K562 (cell line): ENCODE measurements at regions not wholly inside any gene's neighbourhood (a gene's known extent, or its start where the extent isn't known, plus 50 kb on each side); places are given as distances from the start of the nearest gene placed in this dataset.

Experiments
- ATAC-seq: fragments of 200-7000 bp; cut with Tn5 transposase; 3 replicates; pipeline ENCODE4 v1.9.1; 2020; ENCODE audit warnings: moderate library complexity
- BruUV-seq: library from RNA; stranded (reverse); fragments of 400-500 nt; replicated peaks from 2 replicates; lab custom pipeline; 2021; lab: Mats Ljungman, UMichigan
- CTCF ChIA-PET: fragments of 300-600 bp; formaldehyde crosslinking; extraction: SDS; loops from one replicate; lab custom pipeline; 2021; ENCODE audit warnings: low intra/inter-chr PET ratio; lab: Yijun Ruan, JAX
- POLR2A ChIA-PET: fragments of 300-600, 350-650 bp; sonication (Branson Sonifier 250); formaldehyde crosslinking; extraction: SDS; loops from one replicate; lab custom pipeline; 2021; ENCODE audit warnings: antibody characterized with exemption, inconsistent platforms; lab: Yijun Ruan, JAX
- DNase-seq, 4 experiments: peaks; one replicate each; pipeline versions ENCODE4 v3.0.0 to v3.0.0-alpha.2; 2011 to 2018; ENCODE audit warnings: low spot score in 3 of 4, mixed read lengths in 3 of 4; ENCODE audit errors: extremely low read depth in 1 of 4
- FAIRE-seq: peaks from 2 replicates; lab custom pipeline; 2011; peaks lifted over from hg19 to GRCh38; lab: Jason Lieb, UNC
- H2AFZ ChIP-seq: 2 replicates; pipeline ENCODE4 v1.6.0; 2011; ENCODE audit warnings: low read depth, low read length, control low read depth, inconsistent platforms
- H3K27ac ChIP-seq: fragments of 200-600 bp; 3 replicates; pipeline ENCODE4 v1.8.0; 2011; ENCODE audit warnings: low read depth, mild to moderate bottlenecking, control low read depth, inconsistent platforms, low read length, moderate library complexity, mixed read lengths; ENCODE audit errors: extremely low read depth
- H3K27me3 ChIP-seq, 2 experiments: fragments of 300-600 bp in 1 of 2; 2 replicates in 1 of 2; 3 replicates in 1 of 2; pipeline versions ENCODE4 v1.6.0 to v1.8.0; 2011; ENCODE audit warnings: inconsistent platforms in 2 of 2, low read length in 2 of 2, mild to moderate bottlenecking in 1 of 2, mixed read lengths in 1 of 2, moderate library complexity in 1 of 2; ENCODE audit not compliant: control insufficient read depth in 2 of 2, insufficient read depth in 2 of 2
- H3K36me3 ChIP-seq: fragments of 300-600 bp; 3 replicates; pipeline ENCODE4 v1.8.0; 2011; ENCODE audit warnings: mild to moderate bottlenecking, low read length, inconsistent platforms; ENCODE audit not compliant: control insufficient read depth, insufficient read depth
- H3K4me1 ChIP-seq, 2 experiments: fragments of 200-600 bp in 1 of 2; replicated peaks in 1 of 2; 2 replicates in 1 of 2; 3 replicates in 1 of 2; pipeline versions ENCODE4 v1.5.1 to v1.8.0; 2011; ENCODE audit warnings: inconsistent platforms in 2 of 2, low read length in 2 of 2, mild to moderate bottlenecking in 1 of 2, mixed read lengths in 1 of 2, moderate library complexity in 1 of 2; ENCODE audit not compliant: control insufficient read depth in 2 of 2, insufficient read depth in 2 of 2
- H3K4me2 ChIP-seq: 2 replicates; pipeline ENCODE4 v1.6.1; 2011; ENCODE audit warnings: low read length, control low read depth, inconsistent platforms, mixed read lengths; ENCODE audit not compliant: insufficient read depth
- H3K4me3 ChIP-seq: fragments of 200-600 bp; sonication (generic), shearing (Covaris generic); 2 replicates; pipeline ENCODE4 v1.5.1; 2016; ENCODE audit warnings: control low read depth, inconsistent platforms
- H3K79me2 ChIP-seq: fragments of 200-600 bp; 3 replicates; pipeline ENCODE4 v1.8.0; 2011; ENCODE audit warnings: low read length, inconsistent platforms; ENCODE audit not compliant: control insufficient read depth, insufficient read depth
- H3K9ac ChIP-seq, 2 experiments: 2 replicates each; pipeline versions ENCODE4 v1.6.0 to v1.6.1; 2011; ENCODE audit warnings: low read depth in 2 of 2, low read length in 2 of 2, control low read depth in 1 of 2, inconsistent platforms in 1 of 2, mild to moderate bottlenecking in 1 of 2, mixed read lengths in 1 of 2; ENCODE audit not compliant: insufficient read depth in 1 of 2
- H3K9me1 ChIP-seq: one replicate; pipeline ENCODE4 v1.6.0; 2011; ENCODE audit warnings: inconsistent platforms, mild to moderate bottlenecking, low read length, moderate library complexity; ENCODE audit not compliant: control insufficient read depth, insufficient read depth
- H3K9me3 ChIP-seq: replicated peaks from 2 replicates; pipeline ENCODE4 v1.5.1; 2011; ENCODE audit warnings: low read depth, low read length, inconsistent platforms; ENCODE audit not compliant: control insufficient read depth, insufficient read depth
- H4K20me1 ChIP-seq: replicated peaks from 2 replicates; pipeline ENCODE4 v1.6.1; 2011; ENCODE audit warnings: low read length, inconsistent platforms, mixed read lengths; ENCODE audit not compliant: control insufficient read depth, insufficient read depth
- E2F4 ChIP-seq: sonication (generic); formaldehyde crosslinking; IDR thresholded peaks from 2 replicates; pipeline ENCODE4 v1.8.0; 2022; ENCODE audit warnings: mild to moderate bottlenecking, low read depth, missing genetic modification reagents
- FIP1L1 ChIP-seq: fragments of 200-400 bp; formaldehyde crosslinking; IDR thresholded peaks from 2 replicates; pipeline ENCODE4 v1.6.1; 2018; ENCODE audit warnings: mild to moderate bottlenecking, low read depth, low read length; ENCODE audit not compliant: poor library complexity, severe bottlenecking
- RBBP5 ChIP-seq: fragments of 200-600 bp; sonication (generic); IDR thresholded peaks from 2 replicates; pipeline ENCODE4 v1.6.1; 2012; ENCODE audit warnings: borderline replicate concordance, mild to moderate bottlenecking, low read length, control low read depth, inconsistent platforms; ENCODE audit not compliant: insufficient read depth, poor library complexity, severe bottlenecking
- RREB1 ChIP-seq: fragments of 250-450 bp; sonication (Bioruptor Pico); IDR thresholded peaks from 2 replicates; pipeline ENCODE4 v1.4.0; 2020
- UBTF ChIP-seq, 2 experiments: IDR thresholded peaks; 2 replicates each; pipeline ENCODE4 v1.6.1; 2012; ENCODE audit warnings: improper control_type of control experiment in 2 of 2, low read depth in 2 of 2, low read length in 2 of 2, borderline replicate concordance in 1 of 2
- XRCC3 ChIP-seq: fragments of 450-650 bp; IDR thresholded peaks from 2 replicates; pipeline ENCODE4 v1.6.1; 2017; ENCODE audit warnings: mild to moderate bottlenecking, moderate library complexity
- ZBTB33 ChIP-seq: sonication (generic); formaldehyde crosslinking; IDR thresholded peaks from 2 replicates; pipeline ENCODE4 v1.8.1; 2023; ENCODE audit warnings: mild to moderate bottlenecking, missing genetic modification reagents
- ZNF347 ChIP-seq: fragments of 450-650 bp; formaldehyde crosslinking; IDR thresholded peaks from 2 replicates; pipeline ENCODE4 v1.4.0; 2020; ENCODE audit warnings: low read depth, mild to moderate bottlenecking, moderate library complexity
- ZNF384 ChIP-seq: IDR thresholded peaks from 2 replicates; pipeline ENCODE4 v1.6.1; 2012; ENCODE audit warnings: low read depth, low read length, improper control_type of control experiment
- ZNF551 ChIP-seq: fragments of 250-450 bp; sonication (Bioruptor Pico); IDR thresholded peaks from 2 replicates; pipeline ENCODE4 v1.5.0; 2021; ENCODE audit warnings: mild to moderate bottlenecking, moderate library complexity
- WGBS: fragments of 100-300 bp; shearing (Covaris generic); methylation state at CpG from one replicate; pipeline ENCODE4 v1.1.6; 2016; ENCODE audit warnings: low coverage, mixed read lengths; ENCODE audit not compliant: insufficient coverage; ENCODE audit errors: missing lambda C conversion rate; 5-methylcytosine and 5-hydroxymethylcytosine counted together
- in situ Hi-C: fragments of 300-500 bp; cut with MboI; formaldehyde crosslinking; loops from 4 replicates; pipeline ENCODE4 v1.15.0; 2018; ENCODE audit warnings: inconsistent platforms, mixed read lengths
- intact Hi-C: fragments of 100-400 bp; cut with micrococcal nuclease; formaldehyde crosslinking; loops from 2 replicates; pipeline ENCODE4 v1.14.2; 2022

GRCh38 chr2:76572981-76573380, 862.3 kb upstream of the GCFC2 start:
- Histone ChIP-seq H3K4me1 (no peaks in the 10 kb centered on the region), H3K4me2 (no peak overlapping the region), H3K79me2 (no peaks in the 10 kb centered on the region), H3K9me1 (no peaks in the 10 kb centered on the region), H3K27me3 (no peaks in the 10 kb centered on the region), H2AFZ (no peak overlapping the region), H3K9me3 (no peaks in the 10 kb centered on the region), H3K9ac (no peak overlapping the region), H4K20me1 (no peaks in the 10 kb centered on the region), H3K4me3 (no peak overlapping the region), H3K36me3 (no peaks in the 10 kb centered on the region), H3K27ac (no peak overlapping the region)
- WGBS = 0% methylated on average over 2 of the region's 2 CpGs
- CTCF ChIA-PET = no interaction called here
- TF ChIP-seq RREB1 (CRISPR knock-in tag) (no peak), XRCC3 (no peak), RBBP5 (no peak), ZBTB33 (no peak), FIP1L1 (no peak), ZNF384 (no peak), ZNF551 (CRISPR knock-in tag) (no peak), UBTF (IDR thresholded peaks at IDR 0.05; ENCODE audit: borderline replicate concordance in 1 of 2, low read depth in 2 of 2, low read length in 2 of 2) (no peak), E2F4 (CRISPR knock-in tag) (no peak), ZNF347 (CRISPR knock-in tag) (no peak)
- no peak for DNase-seq
- in situ Hi-C loops = no loop called here
- intact Hi-C loops = no loop called here
- no peak for ATAC-seq
- no peak for FAIRE-seq
- POLR2A ChIA-PET = no interaction called here
- BruUV-seq = no TSS peak
